Left lung (tissue), 4 donors: ENCODE measurements at regions not wholly inside any gene's neighbourhood (a gene's known extent, or its start where the extent isn't known, plus 50 kb on each side); places are given as distances from the start of the nearest gene placed in this dataset.

Experiments used
- ATAC-seq: fragments of 200-7000 bp; cut with Tn5 transposase; one replicate; pipeline ENCODE4 v1.9.1; 2020; ENCODE audit warnings: moderate library complexity
- DNase-seq, 4 donors: peaks; one replicate each; pipeline ENCODE4 v3.0.0-alpha.2; 2013 to 2020
- H3K27ac ChIP-seq, 2 donors: fragments of 200-600 bp; sonication (generic) in 1 of 2; one replicate each; pipeline versions ENCODE4 v1.5.0 to v1.8.0; 2020 to 2021
- H3K27me3 ChIP-seq, 2 donors: fragments of 200-600 bp; sonication (generic) in 1 of 2; one replicate each; pipeline versions ENCODE4 v1.5.0 to v1.8.0; 2020 to 2021
- H3K36me3 ChIP-seq, 2 donors: fragments of 200-600 bp; sonication (generic) in 1 of 2; one replicate each; pipeline versions ENCODE4 v1.5.0 to v1.8.0; 2020 to 2021
- H3K4me1 ChIP-seq, 2 donors: fragments of 200-600 bp; one replicate each; pipeline ENCODE4 v1.8.0; 2021
- H3K4me3 ChIP-seq, 2 donors: fragments of 200-600 bp; sonication (generic) in 1 of 2; one replicate each; pipeline versions ENCODE4 v1.5.0 to v1.8.0; 2020 to 2021; ENCODE audit warnings: mild to moderate bottlenecking in 1 of 2
- H3K9me3 ChIP-seq, 2 donors: fragments of 200-600 bp; sonication (generic) in 1 of 2; one replicate each; pipeline versions ENCODE4 v1.5.0 to v1.8.0; 2020 to 2021
- CTCF ChIP-seq, 2 donors: fragments of 200-600 bp; sonication (generic) in 1 of 2; IDR thresholded peaks; one replicate each; pipeline versions ENCODE4 v1.5.0 to v1.8.0; 2021; ENCODE audit warnings: antibody characterized with exemption in 2 of 2
- intact Hi-C, 2 donors: fragments of 100-400 bp; cut with DNase I; formaldehyde crosslinking; loops; one replicate each; pipeline versions ENCODE4 v1.11.2 to v1.14.2; 2022
- donor health status: DM: no; HTN: yes; CAD: no.
- donor health status: DM: no; HTN: no; CAD: no.

DNA sequence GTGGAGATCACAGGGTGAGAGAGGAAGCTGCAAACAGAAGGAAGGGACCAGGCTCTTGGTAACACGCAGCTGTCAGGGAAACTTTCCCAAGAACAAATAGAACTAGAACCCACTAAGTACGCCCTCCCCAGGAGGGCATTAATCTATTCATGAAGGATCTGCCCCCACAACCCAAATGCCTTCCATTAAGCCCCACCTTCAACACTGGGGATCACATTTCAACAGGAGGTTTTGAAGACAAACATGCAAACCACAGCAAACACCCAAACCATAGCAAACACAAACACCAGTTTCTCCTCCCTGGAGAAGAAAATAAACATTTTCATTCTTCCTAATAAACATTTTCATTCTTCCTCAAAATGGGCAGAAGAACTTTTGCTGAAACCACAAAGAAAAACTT lies 329.6 kb downstream of the EFNB2 start:
- no peak for DNase-seq
- Histone ChIP-seq H3K9me3 (no peaks in the 10 kb centered on the region), H3K36me3 (no peaks in the 10 kb centered on the region), H3K4me1 (no peaks in the 10 kb centered on the region), H3K27me3 (no peaks in the 10 kb centered on the region), H3K27ac (no peak overlapping the region), H3K4me3 (no peak overlapping the region)
- intact Hi-C loops: no loop called here
- no peak for TF ChIP-seq CTCF (IDR thresholded peaks at IDR 0.05)
- ATAC-seq: no peak

DNA sequence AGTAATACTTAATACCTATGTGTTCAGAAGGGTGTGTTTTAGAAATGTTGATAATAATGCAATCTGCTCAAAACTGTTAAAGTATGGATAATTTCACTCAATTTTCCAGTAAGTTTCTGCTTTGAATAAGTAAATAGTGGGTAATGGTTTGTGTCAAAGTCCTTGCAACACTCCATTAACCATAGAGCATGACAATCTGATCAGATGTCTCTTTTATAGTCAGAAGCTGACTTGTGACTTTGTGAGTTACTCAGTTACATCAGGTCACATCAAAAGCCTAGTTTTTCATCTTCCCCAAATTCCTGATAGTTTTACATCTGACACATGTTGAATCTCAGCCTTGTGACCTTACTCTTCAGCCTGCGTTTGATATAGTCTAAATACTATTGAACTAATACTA lies 338.0 kb downstream of the EFNB2 start:
- DNase-seq (no peak), ATAC-seq (no peak)
- H3K4me1 ChIP-seq: no peaks in the 10 kb centered on the region
- no peak overlapping the region for H3K27ac ChIP-seq
- no peaks in the 10 kb centered on the region for H3K9me3 ChIP-seq
- H3K27me3 ChIP-seq: no peaks in the 10 kb centered on the region
- intact Hi-C loops: no loop called here
- no peaks in the 10 kb centered on the region for H3K36me3 ChIP-seq
- H3K4me3 ChIP-seq: no peak overlapping the region
- no peak for TF ChIP-seq CTCF (IDR thresholded peaks at IDR 0.05)

DNA sequence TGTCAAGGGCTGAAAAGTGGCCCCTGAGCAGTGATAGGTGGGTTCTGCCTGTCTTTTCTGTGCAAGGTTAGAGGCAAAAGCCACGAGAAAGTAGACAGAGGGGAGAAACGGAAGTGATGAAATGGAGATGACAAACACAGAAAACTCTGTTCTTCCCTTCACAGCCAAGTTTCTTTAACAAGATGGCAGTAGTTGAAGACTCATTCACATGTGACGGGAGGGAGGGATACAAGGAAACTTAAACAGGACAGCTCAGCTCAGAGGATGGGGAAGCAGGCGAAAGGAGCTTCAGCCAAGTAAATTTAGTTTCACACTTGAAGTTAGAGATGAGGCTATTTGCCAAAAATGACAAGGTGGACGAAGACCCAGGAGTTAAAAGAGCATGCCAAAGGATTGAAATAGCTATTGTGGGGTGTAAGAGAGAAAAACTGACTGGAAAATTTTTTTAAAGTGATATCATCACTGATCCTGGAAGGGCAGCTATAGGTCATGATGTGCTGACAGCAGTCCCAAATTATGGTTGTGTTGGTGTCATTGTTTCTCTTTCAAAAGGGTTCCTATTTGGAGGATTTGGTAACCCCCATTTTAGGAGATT lies 347.9 kb downstream of the EFNB2 start:
- Histone ChIP-seq H3K27ac (no peak overlapping the region), H3K4me1 (no peaks in the 10 kb centered on the region), H3K4me3 (no peak overlapping the region), H3K36me3 (no peaks in the 10 kb centered on the region), H3K9me3 (peaks cover 0 to 4% of the 10 kb centered on the region in 2 donors), H3K27me3 (no peaks in the 10 kb centered on the region)
- intact Hi-C loops: no loop called here
- ATAC-seq: no peak
- DNase-seq: no peak
- no peak for TF ChIP-seq CTCF (IDR thresholded peaks at IDR 0.05)

GRCh38 chr13:106187101-106187500 lies 348.4 kb downstream of the EFNB2 start:
- TF ChIP-seq CTCF (IDR thresholded peaks at IDR 0.05): no peak
- no peak for ATAC-seq
- Histone ChIP-seq H3K4me1 (no peaks in the 10 kb centered on the region), H3K36me3 (no peaks in the 10 kb centered on the region), H3K9me3 (peaks cover 0 to 4% of the 10 kb centered on the region in 2 donors), H3K4me3 (no peak overlapping the region), H3K27me3 (no peaks in the 10 kb centered on the region), H3K27ac (no peak overlapping the region)
- no peak for DNase-seq
- intact Hi-C loops: no loop called here

GRCh38 chr13:106186366-106187030 lies 349.0 kb downstream of the EFNB2 start:
- ATAC-seq (no peak), DNase-seq (no peak)
- intact Hi-C loops: no loop called here
- no peak for TF ChIP-seq CTCF (IDR thresholded peaks at IDR 0.05)
- Histone ChIP-seq H3K36me3 (no peaks in the 10 kb centered on the region), H3K27me3 (no peaks in the 10 kb centered on the region), H3K27ac (no peak overlapping the region), H3K4me3 (no peak overlapping the region), H3K9me3 (peaks cover 0 to 4% of the 10 kb centered on the region in 2 donors), H3K4me1 (no peaks in the 10 kb centered on the region)
